ENCODE measurements at regions not wholly inside any gene's neighbourhood (a gene's known extent, or its start where the extent isn't known, plus 50 kb on each side); places are given as distances from the start of the nearest gene placed in this dataset.
"Not testable (repeated sequence)": the region's sequence is repeated elsewhere in the genome, so short reads cannot be mapped to it uniquely, and the experiment has no call there.

DNA sequence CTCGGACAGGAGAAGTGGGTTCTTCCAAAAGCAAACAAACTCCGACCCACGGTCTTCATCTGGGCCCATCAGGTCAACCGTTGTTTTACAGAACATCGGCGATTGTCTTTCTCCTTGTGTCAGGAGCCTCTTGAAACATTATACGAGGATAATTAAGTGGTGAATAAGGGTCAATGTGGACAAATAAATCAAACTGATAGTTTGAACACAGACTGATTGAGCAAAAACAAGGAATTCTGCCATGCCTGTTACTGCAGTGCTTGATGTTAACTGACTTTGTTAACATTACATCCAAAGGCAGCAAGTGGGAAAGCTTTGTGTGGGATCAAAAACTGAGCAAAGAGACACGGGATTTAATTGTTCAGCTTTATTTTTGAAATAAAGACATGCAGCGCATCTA, 101.1 kb upstream of the IFNGR1 start:
- no peak overlapping the region for H3K4me3 ChIP-seq (ENCODE audit: low read length)
- DNase-seq (ENCODE audit: low read depth, low spot score), result no peak

DNA sequence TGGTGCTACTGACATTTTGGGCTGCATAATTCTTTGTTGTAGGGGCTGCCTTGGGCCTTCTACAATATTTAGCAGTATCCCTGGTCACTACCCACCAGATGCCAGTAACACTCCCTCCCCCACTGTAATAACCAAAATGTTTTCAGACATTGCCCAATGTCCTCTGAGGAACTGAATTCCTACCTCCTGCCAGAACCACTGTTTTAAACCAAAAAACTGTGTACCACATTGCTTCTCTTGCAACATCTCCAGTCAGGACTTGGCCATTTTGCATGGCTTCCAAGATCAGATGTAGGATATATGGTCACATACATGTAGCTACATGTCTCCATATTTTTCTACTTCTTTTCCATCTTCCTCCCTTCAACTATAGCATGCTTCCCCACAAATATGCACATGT, 97.4 kb upstream of the IFNGR1 start:
- no peak overlapping the region for H3K4me3 ChIP-seq (ENCODE audit: low read length)
- DNase-seq (ENCODE audit: low read depth, low spot score), result no peak

DNA sequence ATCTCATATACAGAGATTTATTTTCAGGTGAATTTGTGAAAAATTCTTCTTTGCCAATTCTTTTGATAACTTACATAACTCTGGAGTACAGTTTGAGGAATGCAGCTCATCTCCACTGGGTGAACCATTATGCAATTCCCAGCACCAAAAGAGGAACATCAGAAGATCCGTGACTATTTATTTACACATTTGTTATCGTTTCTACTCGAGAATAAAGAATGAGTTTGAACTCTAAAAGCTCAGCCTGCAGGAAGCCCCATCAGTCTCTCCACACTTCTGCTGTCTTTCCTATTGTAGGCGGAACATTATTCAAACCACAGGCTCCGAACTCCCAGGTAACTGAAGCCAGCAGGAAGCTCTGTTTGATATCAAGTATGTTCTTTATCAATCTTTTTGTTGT, 95.9 kb upstream of the IFNGR1 start:
- H3K4me3 ChIP-seq (ENCODE audit: low read length), result no peak overlapping the region
- no peak for DNase-seq (ENCODE audit: low read depth, low spot score)

DNA sequence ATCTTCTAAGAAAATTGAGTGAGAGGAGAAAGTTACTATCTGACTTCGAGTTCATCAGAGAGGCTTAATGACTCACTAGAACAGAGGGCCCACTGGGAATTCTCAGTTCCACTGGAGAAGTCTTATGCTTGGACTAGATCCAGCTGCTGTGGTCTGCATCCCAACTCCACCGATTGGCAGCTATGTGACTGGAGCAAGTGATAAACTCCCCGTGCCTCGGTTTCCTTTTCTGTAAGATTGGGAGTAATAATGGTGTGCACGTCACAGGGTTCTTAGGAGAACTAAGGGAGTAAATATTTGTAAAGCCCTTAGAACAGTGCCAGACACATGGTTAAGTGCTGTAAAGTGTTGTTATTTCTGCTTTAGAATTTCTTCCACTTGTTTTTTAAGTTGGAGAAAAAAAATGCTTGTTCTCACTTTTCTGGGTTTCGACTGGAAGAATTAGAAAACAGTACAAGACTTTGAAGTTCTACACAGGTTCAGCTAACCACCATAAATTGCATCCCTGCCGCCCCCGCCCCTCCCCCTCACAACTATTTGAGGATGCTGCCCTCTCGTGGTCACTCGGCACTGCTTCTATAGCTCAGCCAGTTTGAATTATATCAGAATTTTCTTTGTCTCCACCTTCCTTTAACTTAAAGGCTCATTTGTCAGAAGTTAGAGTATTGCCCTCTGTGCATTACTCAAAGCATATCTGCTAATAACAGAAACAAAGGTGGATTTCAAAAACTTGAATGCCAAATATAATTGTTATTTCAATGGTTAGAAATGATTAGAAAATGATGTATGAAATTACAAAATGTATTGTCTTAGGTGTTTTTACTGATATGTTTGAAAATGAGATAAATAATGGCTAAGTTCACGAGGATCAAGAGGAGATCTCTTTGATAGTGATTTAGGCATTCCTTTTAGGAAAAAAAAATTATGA, 95.0 kb upstream of the IFNGR1 start:
- DNase-seq (ENCODE audit: low read depth, low spot score), result peak; percentile 62
- no peak overlapping the region for H3K4me3 ChIP-seq (ENCODE audit: low read length)

DNA sequence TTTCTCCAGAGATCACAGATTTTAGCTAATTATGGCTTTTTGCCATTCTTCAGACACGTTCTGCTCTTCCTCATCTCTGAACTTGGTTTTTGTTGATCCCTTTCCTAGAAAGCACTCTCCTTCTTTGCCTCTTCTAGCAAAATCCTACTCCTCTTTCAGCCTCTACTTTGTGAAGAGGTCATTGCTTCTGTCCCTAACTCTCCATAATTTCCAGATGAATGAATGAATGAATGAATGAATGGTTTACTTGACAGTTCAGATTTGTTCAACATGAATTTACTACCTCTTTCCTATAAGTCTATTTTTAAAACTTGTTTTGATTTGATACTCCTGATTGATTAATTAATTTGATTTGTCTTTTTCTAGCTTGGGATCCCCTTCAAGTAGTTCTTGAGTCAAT, 94.0 kb upstream of the IFNGR1 start:
- DNase-seq (ENCODE audit: low read depth, low spot score), result no peak

DNA sequence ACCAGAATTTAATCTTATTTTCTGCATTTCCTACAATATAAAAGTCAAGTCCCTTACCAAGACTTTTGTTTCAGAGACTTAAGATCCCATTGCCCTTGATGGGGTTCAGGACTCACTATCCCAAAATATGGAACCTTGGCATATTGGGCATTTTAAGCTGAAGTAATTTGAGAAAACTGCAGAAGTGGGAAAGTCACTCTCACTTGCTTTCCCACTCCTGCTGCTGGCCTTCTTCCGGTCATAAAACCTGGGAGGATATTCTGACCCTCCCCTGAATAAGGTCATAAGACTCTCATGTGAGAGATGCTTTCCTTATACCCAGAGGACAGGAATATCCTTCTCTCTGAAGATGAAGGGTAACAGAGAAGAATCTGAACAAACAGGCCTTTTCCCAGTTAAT, 92.8 kb upstream of the IFNGR1 start:
- H3K4me3 ChIP-seq (ENCODE audit: low read length), result no peak overlapping the region
- DNase-seq (ENCODE audit: low read depth, low spot score), result no peak

More for the DNA sequence above, 94.0 kb upstream of the IFNGR1 start:
- no peak overlapping the region for H3K4me3 ChIP-seq (ENCODE audit: low read length)

DNA sequence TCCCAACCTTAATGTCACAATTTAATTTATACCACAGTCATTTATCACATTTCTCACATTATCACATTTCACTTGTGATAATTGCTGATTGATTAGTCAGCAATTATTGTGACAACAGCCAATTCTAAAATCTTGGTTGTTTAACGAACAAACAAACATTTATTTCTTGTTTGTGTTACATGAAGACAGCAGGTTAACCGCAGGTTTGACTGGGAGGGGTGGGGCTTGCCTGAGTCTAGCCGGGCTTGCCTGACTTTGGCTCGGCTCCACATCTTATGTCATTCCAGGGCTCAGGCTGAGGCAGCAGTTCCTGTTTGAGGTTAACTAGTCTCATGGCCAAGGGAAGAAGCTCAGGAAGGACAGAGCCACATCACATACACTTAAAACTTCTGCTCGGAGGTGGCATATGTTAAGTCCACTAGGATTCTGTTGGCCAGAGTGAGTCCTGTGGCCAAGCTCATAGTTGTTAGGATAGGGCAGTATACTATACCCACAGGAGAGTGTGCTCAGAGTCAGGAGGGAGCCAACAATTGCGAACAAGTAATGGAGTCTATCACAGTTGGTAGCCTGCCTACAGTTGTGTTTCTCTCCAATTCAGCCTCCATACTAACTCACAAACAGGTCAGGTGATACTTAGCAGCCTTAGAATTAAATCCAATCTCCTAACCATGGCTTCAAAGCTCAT, 90.0 kb upstream of the IFNGR1 start:
- no peak for DNase-seq (ENCODE audit: low read depth, low spot score)
- H3K4me3 ChIP-seq (ENCODE audit: low read length), result no peak overlapping the region

DNA sequence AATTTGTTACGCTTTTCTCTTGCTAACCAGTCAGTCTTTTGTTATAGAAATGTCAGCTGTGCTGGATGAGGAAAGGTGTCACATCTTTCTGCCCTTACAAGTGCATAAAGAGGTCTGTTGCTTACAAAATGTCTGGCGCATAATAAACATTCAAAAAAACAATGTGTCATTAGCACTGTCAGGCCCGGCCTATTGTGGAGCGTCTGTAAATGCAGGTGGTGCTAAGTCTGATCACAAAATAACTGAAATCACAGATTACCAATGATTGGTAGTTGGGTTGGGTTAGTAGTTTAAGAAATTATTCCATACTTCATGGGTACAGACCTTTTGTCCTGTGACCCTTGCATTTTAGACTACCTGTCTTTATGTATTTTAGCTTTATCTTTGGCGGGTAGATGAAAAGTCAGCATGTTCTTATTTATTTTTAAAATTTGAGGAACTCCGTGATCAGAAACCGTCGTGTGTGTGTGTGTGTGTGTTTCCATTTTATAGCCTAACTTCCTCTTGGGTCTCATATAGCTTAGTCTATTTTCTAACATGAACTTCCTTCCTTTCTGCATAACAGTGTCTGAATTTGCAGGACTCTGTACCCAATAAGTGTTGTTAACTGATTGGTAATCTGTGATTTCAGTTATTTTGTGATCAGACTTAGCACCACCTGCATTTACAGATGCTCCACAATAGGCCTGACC, 88.1 kb upstream of the IFNGR1 start:
- no peak for DNase-seq (ENCODE audit: low read depth, low spot score)
- H3K4me3 ChIP-seq (ENCODE audit: low read length), result no peak overlapping the region

DNA sequence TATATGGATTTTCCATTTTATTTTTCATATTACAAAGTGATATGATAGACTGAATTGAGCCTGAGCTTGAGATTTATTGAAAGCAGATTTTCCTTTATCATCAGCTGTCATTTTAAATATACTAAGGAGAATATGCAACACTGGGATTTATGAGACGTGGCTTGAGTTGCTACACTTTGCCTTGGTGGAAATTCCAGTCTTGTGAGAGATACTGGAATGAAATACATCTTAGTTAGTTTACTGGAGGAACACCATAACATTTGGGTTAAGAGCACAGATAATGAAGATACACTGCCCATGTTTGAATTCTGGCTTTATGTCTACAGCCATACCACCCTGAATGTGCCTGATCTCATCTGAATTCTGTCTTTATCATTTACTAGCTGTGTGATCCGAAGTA, 86.5 kb upstream of the IFNGR1 start:
- no peak overlapping the region for H3K4me3 ChIP-seq (ENCODE audit: low read length)
- DNase-seq (ENCODE audit: low read depth, low spot score), result no peak

DNA sequence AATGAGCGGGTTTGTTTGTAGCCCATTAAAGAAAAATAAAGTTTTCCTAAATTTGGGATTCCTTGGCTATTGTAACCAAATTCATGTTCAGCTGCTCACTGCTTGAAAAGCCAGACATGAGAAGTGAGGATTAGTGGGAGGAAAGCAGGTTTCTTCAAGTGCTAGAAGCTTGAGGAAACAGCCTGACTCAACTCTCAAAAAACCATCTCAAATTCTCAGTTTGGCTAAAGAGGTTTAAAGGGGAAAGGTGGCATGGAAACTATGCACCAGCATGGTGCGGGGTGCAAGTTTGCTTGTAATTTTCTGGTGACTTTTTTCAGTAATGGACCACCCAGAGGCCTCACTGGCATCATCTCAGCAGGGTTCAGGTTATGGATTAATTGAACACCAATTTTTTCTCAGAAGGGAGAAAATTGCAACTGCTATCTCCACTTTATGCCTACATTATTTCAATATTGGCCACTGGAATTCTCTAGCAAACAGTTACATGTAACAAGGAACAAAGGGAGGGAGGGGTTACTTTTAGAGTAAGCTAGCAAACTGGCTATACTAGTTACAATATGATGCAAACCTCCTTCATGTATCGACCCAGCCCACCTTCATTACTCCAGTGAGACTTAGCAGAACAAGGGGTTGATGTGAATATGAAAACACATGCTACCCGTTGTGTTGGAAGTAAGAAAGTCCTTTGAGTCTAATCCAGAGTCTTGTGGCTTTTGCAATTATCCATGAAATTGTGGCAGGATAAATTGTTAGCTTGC, 85.0 kb upstream of the IFNGR1 start:
- DNase-seq (ENCODE audit: low read depth, low spot score), result no peak
- H3K4me3 ChIP-seq (ENCODE audit: low read length), result no peak overlapping the region

DNA sequence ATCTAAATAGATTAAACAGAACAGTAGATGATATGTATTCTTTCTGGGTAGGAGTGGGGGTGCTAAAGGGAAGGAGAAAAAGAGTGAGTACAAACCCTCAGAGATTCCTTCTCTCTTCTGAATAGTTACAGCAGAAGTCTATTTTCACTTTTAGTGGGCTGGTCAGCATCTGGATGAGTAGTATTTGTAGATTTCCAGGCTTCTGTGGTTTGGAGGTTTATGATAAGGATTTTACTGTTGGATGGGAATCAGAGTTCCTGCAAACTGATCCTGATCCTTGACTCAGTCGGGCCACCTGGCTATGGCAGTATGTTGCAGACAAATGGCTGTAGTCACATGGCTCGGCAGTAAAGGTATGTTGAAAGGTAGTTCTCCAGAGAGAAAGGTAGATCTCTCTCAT, 84.3 kb upstream of the IFNGR1 start:
- no peak overlapping the region for H3K4me3 ChIP-seq (ENCODE audit: low read length)
- DNase-seq (ENCODE audit: low read depth, low spot score), result no peak

DNA sequence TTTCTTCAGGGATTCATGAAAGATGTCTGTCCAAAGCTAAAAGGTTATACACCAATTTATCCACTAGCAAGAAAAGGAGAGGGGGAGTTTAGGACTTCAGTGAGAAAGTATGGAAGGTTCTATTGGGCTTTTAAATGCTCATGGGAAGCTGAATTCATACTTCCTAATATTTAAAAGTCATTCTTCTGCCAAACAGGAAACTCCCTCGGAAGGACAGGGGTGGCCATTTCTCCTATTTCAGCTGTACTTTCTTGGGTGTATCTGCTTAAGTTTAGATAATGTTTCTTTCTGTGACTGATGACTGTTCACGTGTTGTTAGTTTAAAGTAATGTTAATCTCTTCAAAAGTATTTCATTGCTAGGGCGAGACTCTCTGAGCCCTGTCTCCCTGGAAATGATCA, 80.5 kb upstream of the IFNGR1 start:
- H3K4me3 ChIP-seq (ENCODE audit: low read length), result no peak overlapping the region
- DNase-seq (ENCODE audit: low read depth, low spot score), result no peak

DNA sequence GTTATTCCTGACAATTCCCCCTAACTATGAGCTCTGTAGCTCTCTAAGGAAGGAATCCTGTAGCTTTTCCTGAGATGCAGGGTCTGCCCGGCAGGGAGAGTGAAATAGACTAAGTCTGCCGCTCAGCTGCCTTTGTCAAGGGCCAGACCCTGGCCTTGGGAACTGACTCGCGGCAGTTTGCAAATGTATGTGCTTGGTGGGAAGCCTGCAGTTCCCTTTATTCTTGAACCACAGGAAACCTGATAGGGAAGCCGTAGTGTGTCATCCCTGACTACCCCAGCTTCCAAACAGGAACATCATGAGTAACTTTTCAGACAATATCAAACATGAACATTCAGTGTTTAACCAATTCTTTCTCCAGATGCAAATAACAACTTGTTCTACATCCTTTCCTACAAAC, 78.7 kb upstream of the IFNGR1 start:
- no peak for DNase-seq (ENCODE audit: low read depth, low spot score)

DNA sequence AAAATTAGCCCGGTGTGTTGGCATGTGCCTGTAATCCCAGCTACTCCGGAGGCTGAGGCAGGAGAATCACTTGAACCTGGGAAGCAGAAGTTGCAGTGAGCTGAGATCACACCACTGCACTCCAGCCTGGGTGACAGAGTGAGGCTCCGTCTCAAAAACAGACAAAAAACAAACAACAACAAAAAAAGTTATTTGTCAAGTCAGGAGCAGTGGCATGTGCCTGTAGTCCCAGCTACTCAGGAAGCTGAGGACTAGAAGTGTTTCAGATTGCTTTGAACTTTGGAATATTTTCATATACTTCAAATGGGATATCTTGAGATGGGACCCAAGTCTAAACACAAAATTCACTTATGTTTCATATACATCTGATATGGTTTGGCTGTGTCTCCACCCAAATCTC, 73.1 kb upstream of the IFNGR1 start:
- not testable (repeated sequence) for DNase-seq (ENCODE audit: low read depth, low spot score); H3K4me3 ChIP-seq (ENCODE audit: low read length)

More for the DNA sequence above, 78.7 kb upstream of the IFNGR1 start:
- no peak overlapping the region for H3K4me3 ChIP-seq (ENCODE audit: low read length)

DNA sequence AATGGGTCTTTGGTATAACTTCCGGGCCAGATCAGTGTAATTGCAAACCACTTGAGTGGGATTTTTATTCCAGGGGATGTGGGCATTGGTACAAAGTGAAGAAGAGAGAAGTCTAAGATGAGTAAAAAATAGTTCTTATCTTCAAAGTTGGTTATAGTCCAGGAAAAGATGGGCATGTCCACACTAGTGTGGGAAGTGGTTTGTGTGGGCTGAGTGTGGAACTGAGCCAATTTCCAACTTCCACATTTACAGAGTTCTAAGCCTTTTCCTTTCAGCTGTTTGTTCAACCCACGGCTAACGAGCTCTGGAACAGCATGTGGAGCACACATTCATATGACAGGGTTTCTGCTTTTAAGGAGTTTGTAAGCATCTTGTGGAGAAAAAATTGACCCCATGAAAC, 72.3 kb upstream of the IFNGR1 start:
- H3K4me3 ChIP-seq (ENCODE audit: low read length), result no peak overlapping the region
- peak; percentile 44 for DNase-seq (ENCODE audit: low read depth, low spot score)

DNA sequence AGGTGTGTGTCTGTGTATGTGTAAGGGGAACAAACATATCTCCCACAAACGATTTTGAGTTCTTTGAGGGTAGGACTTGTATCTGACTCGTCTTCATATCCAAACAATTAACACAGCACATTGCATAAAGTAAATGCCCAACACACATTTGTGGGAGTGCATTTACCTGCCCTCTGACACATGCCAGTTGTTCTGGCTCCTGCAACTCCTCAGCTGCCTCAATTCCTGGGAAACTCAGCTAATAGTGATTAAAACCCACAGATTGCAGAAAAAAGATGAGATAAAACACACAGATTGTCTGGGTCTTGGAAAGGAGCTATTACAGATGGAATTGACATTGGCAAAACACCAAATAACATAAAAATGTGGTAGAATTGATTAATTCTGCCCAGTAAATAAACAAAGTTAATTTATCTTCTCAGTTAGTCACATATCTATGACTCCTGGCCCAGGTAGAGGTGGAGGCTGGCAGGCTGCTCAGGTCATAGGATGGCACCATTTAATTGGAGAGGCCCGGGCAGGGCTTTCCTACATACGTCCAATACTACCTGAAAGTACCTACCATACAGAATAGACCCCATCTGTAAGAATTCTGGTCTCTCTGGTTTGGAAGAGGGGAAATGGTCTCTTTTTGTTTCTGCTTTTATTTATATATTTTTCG, 71.5 kb upstream of the IFNGR1 start:
- DNase-seq (ENCODE audit: low read depth, low spot score), result no peak
- no peak overlapping the region for H3K4me3 ChIP-seq (ENCODE audit: low read length)

DNA sequence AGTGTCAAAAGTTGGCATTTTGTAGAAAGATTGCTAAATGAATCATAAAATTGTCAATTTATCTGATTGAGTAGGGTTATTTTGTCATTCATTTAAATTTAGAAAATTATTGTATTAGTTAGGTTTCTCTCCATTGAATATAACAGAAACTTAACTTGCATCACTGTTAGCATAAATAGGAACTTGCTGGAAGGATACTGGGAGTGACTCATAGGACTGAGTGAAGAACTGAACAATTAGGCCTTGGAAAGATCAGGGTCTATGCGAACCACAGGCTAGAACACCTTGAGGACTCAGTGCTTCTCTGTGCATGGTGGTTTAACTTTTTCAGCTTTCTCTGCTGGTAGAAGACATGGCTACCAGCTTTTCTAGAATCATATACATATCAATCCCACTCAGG, 67.7 kb upstream of the IFNGR1 start:
- H3K4me3 ChIP-seq (ENCODE audit: low read length), result no peak overlapping the region
- DNase-seq (ENCODE audit: low read depth, low spot score), result no peak

DNA sequence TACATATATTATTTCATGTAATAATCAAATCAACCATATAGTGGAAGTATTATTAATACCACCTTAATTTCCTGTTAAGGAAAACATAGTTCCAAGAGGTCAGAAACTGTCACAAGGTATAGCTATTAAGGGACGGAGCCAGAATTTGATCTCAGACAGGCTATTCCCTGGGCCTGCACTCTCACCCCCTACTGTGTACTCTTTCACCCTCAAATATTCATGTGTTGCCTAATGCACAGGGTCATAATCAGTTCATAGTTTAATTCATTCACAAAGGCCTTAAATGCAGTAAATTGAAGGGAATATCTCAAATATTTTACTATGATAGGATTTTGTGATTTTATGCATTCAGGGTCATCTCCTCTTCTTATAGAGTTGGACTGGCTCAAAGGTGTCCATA, 67.2 kb upstream of the IFNGR1 start:
- DNase-seq (ENCODE audit: low read depth, low spot score), result no peak
- no peak overlapping the region for H3K4me3 ChIP-seq (ENCODE audit: low read length)

DNA sequence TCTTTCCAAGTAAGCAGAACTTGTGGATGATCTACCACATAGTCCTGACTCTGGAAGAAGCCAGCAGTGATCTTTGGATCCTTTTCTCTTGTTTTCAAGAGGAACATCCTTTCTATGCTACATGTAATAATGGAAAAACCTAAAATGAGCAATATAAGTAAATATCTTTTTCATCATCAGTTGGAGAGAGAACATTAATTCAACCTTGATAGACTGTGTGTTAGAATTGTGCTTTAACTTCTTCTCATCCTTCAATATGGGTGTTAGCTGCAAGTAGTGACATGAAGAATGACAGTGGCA, 65.6 kb upstream of the IFNGR1 start:
- no peak for DNase-seq (ENCODE audit: low read depth, low spot score)
- H3K4me3 ChIP-seq (ENCODE audit: low read length), result no peak overlapping the region
